WI38 (cell line): ENCODE measurements at regions not wholly inside any gene's neighbourhood (a gene's known extent, or its start where the extent isn't known, plus 50 kb on each side); places are given as distances from the start of the nearest gene placed in this dataset.

Experiments
- H3K4me3 ChIP-seq: 2 replicates; pipeline ENCODE4 v1.5.1; 2011; ENCODE audit warnings: low read depth, mild to moderate bottlenecking, control low read depth, low read length
- CTCF ChIP-seq: IDR thresholded peaks from 2 replicates; pipeline ENCODE4 v1.5.1; 2012; ENCODE audit warnings: low read depth, mild to moderate bottlenecking, control low read depth, low read length

- no peak overlapping the region for H3K4me3 ChIP-seq
- TF ChIP-seq CTCF: no peak
These were observed 168.2 kb upstream of the SSTR1 start for GRCh38 chr14:38039496-38039895.

GRCh38 chr14:38040411-38040810 is 167.3 kb upstream of the SSTR1 start:
- no peak overlapping the region for H3K4me3 ChIP-seq
- no peak for TF ChIP-seq CTCF

- peak overlapping the region; percentile 14 for H3K4me3 ChIP-seq
- no peak for TF ChIP-seq CTCF
These were observed 165.4 kb upstream of the SSTR1 start for GRCh38 chr14:38042322-38042721.

- no peak overlapping the region for H3K4me3 ChIP-seq
- TF ChIP-seq CTCF: no peak
These were observed 163.0 kb upstream of the SSTR1 start for GRCh38 chr14:38044710-38045109.

GRCh38 chr14:38045461-38045860 is 162.2 kb upstream of the SSTR1 start:
- no peak for TF ChIP-seq CTCF
- H3K4me3 ChIP-seq: no peak overlapping the region

- no peak overlapping the region for H3K4me3 ChIP-seq
- no peak for TF ChIP-seq CTCF
These were observed 161.5 kb upstream of the SSTR1 start for GRCh38 chr14:38046160-38046559.

- H3K4me3 ChIP-seq: no peak overlapping the region
- no peak for TF ChIP-seq CTCF
These were observed 160.4 kb upstream of the SSTR1 start for GRCh38 chr14:38047195-38047902.
